Activated naive CD4-positive, alpha-beta T cell treated with anti-CD3 and anti-CD28 coated beads, Interleukin-2, amount 50 U/mL, for 72 hours (primary cell): ENCODE measurements at regions not wholly inside any gene's neighbourhood (a gene's known extent, or its start where the extent isn't known, plus 50 kb on each side); places are given as distances from the start of the nearest gene placed in this dataset.
"Not testable (repeated sequence)": the region's sequence is repeated elsewhere in the genome, so short reads cannot be mapped to it uniquely, and the experiment has no call there.

Source experiments
- ATAC-seq, 2 donors: fragments of 150-1000 bp; cut with Tn5 transposase; 2 replicates each; pipeline ENCODE4 v1.10.0; 2021; ENCODE audit warnings: mild to moderate bottlenecking in 2 of 2, moderate library complexity in 2 of 2
- DNase-seq, 2 donors: peaks; one replicate each; pipeline ENCODE4 v3.0.0; 2021 to 2022; ENCODE audit warnings: low spot score in 2 of 2
- H3K27ac Mint-ChIP-seq, 2 donors: one replicate each; pipeline ENCODE4 v1.8.0; 2022; ENCODE audit warnings: mild to moderate bottlenecking in 2 of 2, mixed read lengths in 2 of 2
- H3K36me3 Mint-ChIP-seq, 2 donors: one replicate each; pipeline ENCODE4 v1.8.0; 2022; ENCODE audit warnings: mixed read lengths in 2 of 2
- H3K9me3 Mint-ChIP-seq, 2 donors: one replicate each; pipeline ENCODE4 v1.8.0; 2022; ENCODE audit warnings: mixed read lengths in 2 of 2

DNA sequence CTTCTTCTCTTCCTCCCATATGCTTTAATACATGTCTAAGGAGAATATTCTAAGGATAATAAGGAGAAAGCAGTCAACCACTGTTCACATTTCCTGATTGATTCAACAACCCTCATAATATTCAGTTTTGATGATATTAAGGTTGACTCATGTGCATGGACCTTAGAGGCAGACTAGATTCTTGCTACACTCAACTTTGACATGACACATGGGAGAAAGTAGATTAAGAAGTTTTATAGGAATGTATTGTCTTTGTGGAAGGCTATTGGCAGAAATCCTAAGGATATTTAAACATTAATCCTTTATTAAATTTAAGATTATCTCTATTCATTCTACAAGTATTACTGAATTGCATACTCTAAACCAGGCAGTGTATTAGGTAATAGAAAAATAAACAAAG is 309.1 kb upstream of the CYRIA start:
- H3K36me3 Mint-ChIP-seq = no peaks in the 10 kb centered on the region
- ATAC-seq (no peak), DNase-seq (no peak)
- H3K27ac Mint-ChIP-seq = no peak overlapping the region
- H3K9me3 Mint-ChIP-seq = peaks cover 3 to 9% of the 10 kb centered on the region in 2 donors

DNA sequence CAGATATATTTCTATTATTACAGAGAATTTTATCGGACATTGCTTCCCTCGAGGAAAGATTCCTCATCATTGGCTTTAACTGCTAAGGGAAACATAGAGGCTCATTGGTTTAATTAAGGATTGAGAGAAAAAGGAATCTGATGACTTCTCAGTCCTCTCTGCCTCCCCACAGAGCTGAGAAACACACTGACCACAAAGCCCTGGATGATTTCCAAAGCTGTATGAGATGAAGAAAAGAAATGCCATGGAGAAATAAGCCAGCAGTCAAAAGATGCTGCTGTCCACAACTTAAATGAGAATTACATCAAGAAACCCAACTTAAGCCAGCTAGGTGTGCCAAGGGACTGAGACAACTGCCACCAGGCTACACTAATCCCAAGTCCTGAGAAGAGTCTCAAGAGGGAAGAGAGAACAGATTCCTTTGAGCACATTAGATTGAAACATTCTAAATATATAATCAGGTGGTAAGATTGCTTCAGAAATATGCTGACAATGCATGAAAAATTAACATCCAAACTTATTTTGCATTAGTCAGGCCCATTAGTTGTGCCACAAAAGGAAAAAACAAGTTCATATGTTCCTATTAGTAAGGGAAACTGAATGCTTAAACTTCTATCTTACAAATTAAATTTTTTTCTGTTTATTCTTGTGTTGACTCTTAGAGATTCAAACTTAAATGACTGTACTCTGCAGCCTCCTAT is 308.1 kb upstream of the CYRIA start:
- no peak overlapping the region for H3K27ac Mint-ChIP-seq
- peaks cover 3 to 9% of the 10 kb centered on the region in 2 donors for H3K9me3 Mint-ChIP-seq
- no peaks in the 10 kb centered on the region for H3K36me3 Mint-ChIP-seq
- no peak for ATAC-seq
- DNase-seq = no peak

DNA sequence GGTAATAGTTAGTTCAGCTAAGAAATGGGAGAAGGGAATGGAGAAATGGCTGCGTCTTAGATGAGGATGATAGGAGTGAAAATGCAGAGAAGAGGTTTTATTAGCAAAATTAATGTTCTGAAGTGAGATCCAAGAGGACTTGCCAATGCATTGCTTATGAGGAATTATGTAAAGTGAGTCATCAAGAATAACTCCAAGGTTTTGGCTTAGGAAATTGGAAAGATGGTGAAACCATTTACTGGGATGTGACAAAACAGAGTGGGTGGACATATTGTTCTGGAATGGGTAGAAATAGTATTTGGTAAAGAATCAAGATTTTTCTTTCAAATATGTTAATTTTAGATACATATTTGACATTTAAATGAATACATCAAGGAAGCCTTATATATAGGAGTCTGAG is 306.6 kb upstream of the CYRIA start:
- H3K27ac Mint-ChIP-seq = no peak overlapping the region
- no peak for ATAC-seq
- H3K36me3 Mint-ChIP-seq = no peaks in the 10 kb centered on the region
- no peak for DNase-seq
- H3K9me3 Mint-ChIP-seq = peaks cover 5% of the 10 kb centered on the region in 2 donors

DNA sequence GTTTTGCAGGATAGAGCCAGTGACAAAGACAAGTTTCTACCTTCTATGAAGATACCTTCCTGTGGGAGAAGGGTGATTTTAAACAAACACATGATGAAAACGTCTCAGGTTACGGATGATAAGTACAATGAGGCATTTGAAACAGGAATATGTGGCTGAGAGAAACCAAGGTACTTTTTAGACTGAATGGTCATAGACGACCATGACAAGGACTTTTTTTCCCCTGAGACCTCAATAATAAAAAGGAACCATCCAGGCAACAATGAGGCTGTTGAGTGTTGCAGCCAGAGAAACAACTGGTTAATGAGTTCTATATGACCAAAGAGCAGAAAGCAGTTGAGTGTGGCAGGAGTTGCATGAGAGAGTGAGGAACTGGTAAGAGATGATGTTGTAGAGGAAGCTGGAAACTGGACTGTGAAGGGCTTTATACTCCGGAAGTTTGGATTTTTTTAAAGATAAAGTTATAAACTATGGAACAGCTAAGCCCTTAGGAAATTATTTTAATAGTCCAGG is 306.1 kb upstream of the CYRIA start:
- DNase-seq = no peak
- no peak for ATAC-seq
- H3K27ac Mint-ChIP-seq = no peak overlapping the region
- no peaks in the 10 kb centered on the region for H3K36me3 Mint-ChIP-seq
- H3K9me3 Mint-ChIP-seq = peaks cover 5 to 7% of the 10 kb centered on the region in 2 donors

DNA sequence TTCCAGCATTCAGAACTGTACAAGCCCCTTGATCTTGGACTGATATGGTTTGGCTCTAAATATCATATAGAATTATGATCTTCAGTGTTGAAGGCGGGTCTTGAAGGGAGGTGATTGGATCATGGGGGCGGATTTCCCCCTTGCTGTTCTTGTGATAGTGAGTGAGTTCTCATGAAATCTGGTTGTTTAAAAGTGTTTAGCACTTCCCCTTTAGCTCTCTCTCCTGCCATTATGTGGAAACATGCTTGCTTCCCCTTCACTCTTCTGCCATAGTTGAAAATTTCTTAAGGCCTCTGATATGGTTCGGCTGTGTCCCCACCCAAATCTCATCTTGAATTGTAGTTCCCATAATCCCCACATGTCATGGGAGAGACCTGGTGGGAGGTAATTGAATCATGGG is 305.3 kb upstream of the CYRIA start:
- H3K36me3 Mint-ChIP-seq, H3K9me3 Mint-ChIP-seq, H3K27ac Mint-ChIP-seq, ATAC-seq, DNase-seq: not testable (repeated sequence)

DNA sequence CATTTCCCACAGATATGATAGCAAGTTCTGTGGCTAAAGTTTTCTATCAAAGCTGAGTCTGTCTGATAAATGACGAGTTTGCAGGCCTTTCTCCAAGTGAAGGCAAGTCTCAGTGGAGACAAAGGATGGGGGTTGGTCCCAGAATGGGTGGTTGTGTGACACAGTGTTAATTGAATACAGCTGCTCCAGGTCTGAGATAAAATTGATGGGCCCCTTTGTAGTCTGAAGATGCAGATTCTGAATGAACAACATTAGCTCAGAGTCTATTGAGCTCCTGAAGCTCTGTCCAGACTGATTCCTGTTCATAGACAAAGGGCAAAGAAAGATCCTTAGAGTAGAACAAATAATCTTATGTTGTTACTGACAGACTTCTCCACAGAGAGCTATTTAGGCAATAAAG is 296.9 kb upstream of the CYRIA start:
- H3K9me3 Mint-ChIP-seq = peaks cover 8 to 9% of the 10 kb centered on the region in 2 donors
- no peak for ATAC-seq
- no peaks in the 10 kb centered on the region for H3K36me3 Mint-ChIP-seq
- H3K27ac Mint-ChIP-seq = no peak overlapping the region
- no peak for DNase-seq

DNA sequence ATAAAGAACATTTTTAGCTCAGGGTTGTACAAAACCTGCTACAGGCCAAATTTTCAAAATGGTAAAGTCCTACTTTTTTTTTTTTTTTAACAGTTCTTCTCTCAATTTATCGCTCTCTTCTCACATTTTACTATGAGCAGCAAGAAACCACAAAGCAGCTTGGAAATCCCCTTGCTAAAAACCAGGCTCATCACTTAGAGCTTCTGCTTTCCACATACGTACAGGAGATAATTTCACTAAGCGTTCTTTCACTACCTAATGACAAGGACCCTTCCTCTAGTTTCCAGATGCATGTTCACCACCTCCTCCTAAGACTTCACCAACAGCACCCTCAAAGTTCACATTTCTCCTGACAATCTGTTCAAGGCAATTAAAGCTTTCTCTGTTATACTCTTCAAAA is 294.9 kb upstream of the CYRIA start:
- ATAC-seq (no peak), DNase-seq (no peak)
- Mint-ChIP-seq H3K36me3 (no peaks in the 10 kb centered on the region), H3K9me3 (peaks cover 10 to 12% of the 10 kb centered on the region in 2 donors), H3K27ac (no peak overlapping the region)

DNA sequence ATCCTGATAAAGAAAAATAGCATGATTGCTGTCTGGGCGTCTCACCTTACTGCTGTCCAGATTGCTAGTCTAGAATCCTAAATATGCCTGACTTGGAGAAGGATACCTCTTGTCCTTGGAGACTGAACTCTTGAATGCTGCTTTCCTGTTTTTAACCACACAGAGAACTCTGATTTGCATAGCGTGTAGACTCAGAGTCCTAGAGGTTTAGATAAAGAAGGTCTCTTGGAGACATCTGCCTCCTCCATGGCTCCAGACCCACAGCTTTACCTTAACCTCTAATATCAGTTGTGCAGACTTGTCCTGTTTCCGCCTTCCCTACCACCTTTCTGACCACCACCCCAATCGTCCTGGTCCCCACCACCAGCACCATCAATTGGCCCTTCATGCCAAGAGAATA is 292.6 kb upstream of the CYRIA start:
- Mint-ChIP-seq H3K36me3 (no peaks in the 10 kb centered on the region), H3K9me3 (peaks cover 7 to 12% of the 10 kb centered on the region in 2 donors), H3K27ac (no peak overlapping the region)
- DNase-seq (no peak), ATAC-seq (no peak)

DNA sequence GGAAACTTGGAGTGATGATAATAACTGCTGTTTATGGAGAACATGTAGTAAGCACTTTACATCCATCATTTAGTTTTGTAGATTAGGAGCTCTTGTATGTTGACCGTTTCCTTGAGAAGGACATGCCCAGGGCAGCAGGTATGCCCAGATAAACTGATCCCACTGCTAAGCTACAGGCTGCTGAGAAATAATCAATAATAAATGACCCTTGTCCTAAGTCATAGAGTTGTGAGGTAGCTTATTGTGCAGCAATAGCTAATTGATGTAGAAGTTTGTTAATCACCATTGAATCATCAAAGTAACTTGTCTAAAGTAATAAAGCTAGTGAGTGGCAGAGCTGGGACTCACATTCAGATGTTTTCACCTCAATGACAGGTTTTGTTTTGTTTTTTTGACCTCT is 287.2 kb upstream of the CYRIA start:
- ATAC-seq (no peak), DNase-seq (no peak)
- Mint-ChIP-seq H3K9me3 (peaks cover 3 to 9% of the 10 kb centered on the region in 2 donors), H3K36me3 (peaks cover 0 to 1% of the 10 kb centered on the region in 2 donors), H3K27ac (no peak overlapping the region)

DNA sequence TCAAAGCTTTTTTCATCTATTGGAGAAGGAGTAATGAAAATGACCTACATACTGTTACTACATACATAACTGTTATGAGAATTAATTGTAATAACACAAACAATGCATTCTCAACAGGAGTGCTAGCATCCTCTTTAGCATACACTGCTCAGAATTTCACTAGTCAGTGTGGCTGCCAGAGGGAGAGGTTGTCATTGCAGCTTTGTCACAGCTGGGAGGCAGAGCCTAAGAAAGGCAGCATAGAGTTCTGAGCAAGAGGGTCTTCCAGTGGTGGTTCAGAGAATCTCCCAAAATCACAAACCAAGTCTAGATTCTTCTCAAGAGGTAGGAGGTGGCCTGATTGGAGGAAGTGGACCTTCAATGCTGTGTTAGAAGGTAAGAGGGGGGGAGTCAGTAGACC is 286.7 kb upstream of the CYRIA start:
- ATAC-seq = no peak
- DNase-seq = no peak
- Mint-ChIP-seq H3K27ac (no peak overlapping the region), H3K36me3 (peaks cover 0 to 5% of the 10 kb centered on the region in 2 donors), H3K9me3 (peaks cover 2 to 10% of the 10 kb centered on the region in 2 donors)

DNA sequence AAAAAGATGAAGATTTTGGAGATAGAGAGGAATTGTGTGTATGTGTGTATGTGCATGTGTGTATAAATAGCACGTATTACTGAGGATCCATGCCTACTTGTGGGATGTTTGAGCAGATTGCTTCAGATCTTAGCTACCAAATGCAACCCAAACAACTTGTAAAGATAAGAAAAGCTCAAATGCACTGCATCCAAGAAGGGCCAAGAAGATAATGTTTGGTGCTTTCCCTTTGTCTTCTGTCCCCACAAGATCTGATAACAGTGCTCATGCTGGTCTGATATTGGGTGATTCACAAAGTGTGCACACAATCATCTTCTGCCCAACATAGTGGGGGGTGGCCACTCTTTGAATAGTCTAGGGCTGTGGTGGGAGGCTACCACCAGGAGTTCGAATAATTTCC is 284.8 kb upstream of the CYRIA start:
- ATAC-seq (no peak), DNase-seq (no peak)
- Mint-ChIP-seq H3K27ac (no peak overlapping the region), H3K9me3 (peaks cover 0 to 8% of the 10 kb centered on the region in 2 donors), H3K36me3 (peaks cover 0 to 5% of the 10 kb centered on the region in 2 donors)

DNA sequence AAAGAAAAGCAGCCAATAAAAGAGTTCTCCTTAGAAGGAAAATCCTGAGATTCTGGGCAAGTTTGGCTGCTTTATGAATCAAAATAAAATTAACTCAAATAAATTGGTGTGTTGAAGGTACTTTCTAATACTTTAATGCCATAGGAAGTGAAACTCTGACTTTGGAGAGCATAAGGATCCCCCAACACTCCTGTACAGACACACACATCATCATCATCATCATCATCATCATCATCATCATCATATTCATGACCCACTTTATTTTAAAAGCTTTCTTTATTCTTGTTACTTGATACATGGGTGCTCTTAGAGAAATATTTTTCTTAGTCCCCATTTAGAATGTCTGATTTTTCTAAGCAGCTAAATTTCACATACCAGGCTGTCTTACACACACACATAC is 283.1 kb upstream of the CYRIA start:
- H3K27ac Mint-ChIP-seq = no peak overlapping the region
- ATAC-seq (no peak), DNase-seq (no peak)
- H3K36me3 Mint-ChIP-seq = peaks cover 0 to 5% of the 10 kb centered on the region in 2 donors
- H3K9me3 Mint-ChIP-seq = peaks cover 0 to 8% of the 10 kb centered on the region in 2 donors

DNA sequence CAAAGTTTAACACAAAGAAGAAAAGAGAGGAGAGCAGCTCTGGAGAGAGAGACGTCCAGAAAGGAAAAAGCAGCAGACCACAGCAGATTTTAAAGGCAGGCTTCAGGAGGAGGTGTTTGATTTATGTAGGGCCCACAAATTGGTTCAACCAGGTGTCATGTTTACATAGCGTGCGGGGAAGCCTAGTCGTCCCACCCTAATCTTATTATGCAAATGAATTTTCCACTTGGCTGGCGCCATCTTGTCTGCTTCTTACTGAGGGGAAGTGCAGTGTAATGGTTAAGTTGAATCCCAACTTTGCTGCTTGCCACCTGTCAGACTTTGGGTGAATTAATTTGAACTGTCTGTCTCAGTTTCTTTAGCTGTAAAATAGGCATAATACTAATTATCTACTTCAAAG is 282.4 kb upstream of the CYRIA start:
- Mint-ChIP-seq H3K9me3 (peaks cover 0 to 8% of the 10 kb centered on the region in 2 donors), H3K27ac (no peak overlapping the region), H3K36me3 (peaks cover 0 to 5% of the 10 kb centered on the region in 2 donors)
- no peak for DNase-seq
- no peak for ATAC-seq

DNA sequence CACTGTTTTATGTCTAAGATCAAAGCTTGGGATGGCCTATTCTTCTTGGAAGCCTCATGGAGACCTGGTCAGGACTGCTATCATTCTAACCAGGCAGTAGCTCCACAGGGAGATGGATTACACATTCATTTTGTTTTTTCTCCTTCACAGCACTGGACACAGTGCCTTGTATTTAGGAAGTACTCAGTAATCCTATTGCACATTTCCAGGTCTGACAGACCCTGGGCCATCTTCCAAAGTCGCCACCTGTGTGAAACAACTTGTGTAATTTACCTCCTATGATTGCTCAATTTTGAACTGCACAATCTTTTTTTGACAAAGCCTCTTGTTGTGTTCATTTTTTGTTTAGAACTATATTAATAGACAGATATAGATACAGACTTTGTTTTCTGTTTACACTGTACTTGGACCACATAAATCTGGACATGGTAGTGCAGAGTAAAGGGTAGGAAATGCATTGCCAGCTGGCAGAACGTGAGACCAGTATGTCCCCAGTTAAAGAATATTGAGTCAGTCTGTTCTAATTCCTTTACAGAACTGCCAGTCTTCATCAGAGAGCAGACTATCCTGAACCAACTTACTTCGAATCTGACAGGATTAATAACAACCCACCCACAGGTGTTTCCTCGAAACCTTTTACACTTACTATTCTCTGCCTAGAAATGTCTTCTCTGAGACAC is 277.8 kb upstream of the CYRIA start:
- Mint-ChIP-seq H3K9me3 (peaks cover 9 to 23% of the 10 kb centered on the region in 2 donors), H3K27ac (no peak overlapping the region)

DNA sequence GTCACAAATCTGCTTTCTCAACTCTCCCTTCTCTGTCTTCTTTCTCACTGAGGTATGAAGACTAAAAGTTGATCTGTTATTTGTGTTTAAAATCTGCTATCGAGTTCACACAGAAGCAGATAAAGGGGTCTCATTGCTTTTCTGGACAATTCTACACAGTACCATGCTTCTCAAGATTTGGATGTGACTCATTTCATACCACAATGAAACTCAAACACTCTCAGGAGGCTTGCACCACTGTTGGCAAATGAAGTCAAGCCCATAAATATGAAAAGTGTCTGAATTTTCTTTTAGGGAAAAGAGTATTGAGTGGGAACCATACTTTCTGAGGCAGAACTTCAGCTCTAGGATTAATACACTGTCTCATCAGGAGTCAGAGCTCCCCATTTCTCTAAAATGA is 274.6 kb upstream of the CYRIA start:
- H3K9me3 Mint-ChIP-seq = peaks cover 9 to 15% of the 10 kb centered on the region in 2 donors
- ATAC-seq = no peak

More for the DNA sequence above, 277.8 kb upstream of the CYRIA start:
- ATAC-seq = no peak
- peaks cover 0 to 5% of the 10 kb centered on the region in 2 donors for H3K36me3 Mint-ChIP-seq
- no peak for DNase-seq

DNA sequence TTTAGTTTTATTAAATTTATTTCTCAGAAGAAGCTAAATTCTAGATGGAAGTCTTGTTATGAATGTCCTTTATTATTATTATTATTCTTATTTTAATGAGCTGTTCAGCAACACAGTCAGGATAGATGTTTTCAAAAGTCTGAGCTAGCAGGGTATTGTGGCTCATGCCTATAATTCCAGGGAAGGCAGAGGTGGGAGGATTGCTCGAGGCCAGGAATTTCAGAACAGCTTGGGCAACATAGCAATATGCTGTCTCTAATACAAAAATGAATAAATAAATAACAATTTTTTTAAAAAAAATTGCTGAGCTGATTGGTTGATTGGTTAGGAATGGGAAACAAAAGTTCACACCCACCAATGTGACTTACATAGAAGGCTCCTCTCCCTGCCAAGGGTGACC is 274.1 kb upstream of the CYRIA start:
- Mint-ChIP-seq H3K9me3 (peaks cover 9 to 15% of the 10 kb centered on the region in 2 donors), H3K36me3 (no peaks in the 10 kb centered on the region), H3K27ac (no peak overlapping the region)
- no peak for ATAC-seq
- no peak for DNase-seq

More for the DNA sequence above, 274.6 kb upstream of the CYRIA start:
- no peak for DNase-seq
- Mint-ChIP-seq H3K36me3 (no peaks in the 10 kb centered on the region), H3K27ac (no peak overlapping the region)

DNA sequence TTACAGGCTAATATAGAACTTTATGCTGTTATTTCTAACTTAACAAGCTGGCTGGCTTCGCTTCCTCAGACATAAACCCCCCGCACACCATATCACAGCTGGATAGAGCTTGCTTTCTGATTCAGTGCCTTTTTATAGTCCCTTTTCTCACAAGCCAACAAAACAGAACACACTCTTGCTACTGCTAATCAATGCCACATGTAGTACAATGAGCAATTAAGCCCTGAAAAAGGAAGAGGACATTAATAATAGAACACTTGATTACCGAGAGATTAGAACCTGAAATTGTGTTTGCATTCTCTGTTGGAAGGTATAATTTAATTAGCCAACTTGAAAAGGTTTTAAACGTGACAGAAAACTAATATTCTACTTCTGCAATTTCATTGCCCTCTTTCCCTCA is 267.7 kb upstream of the CYRIA start:
- H3K27ac Mint-ChIP-seq = no peak overlapping the region
- H3K36me3 Mint-ChIP-seq = no peaks in the 10 kb centered on the region
- ATAC-seq (no peak), DNase-seq (no peak)
- peaks cover 0 to 4% of the 10 kb centered on the region in 2 donors for H3K9me3 Mint-ChIP-seq

DNA sequence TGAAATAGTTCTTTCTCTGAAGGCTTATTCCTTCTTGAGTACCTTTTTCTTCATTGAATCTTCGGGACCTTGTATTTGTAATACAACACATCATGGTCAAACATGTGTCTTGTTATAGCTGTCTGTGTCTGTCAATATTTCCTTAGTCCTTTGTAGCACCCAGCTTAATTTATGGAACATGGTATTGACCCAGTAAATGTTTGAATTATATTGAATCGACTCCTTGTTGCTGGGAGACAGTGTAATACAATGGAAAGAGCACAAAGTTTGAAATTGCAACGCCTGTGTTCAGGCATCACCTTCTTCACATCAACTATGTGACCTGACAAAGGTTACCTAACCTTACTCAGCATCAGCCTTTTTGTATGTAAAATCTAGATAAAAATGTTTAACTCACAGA is 267.2 kb upstream of the CYRIA start:
- DNase-seq = no peak
- H3K9me3 Mint-ChIP-seq = peaks cover 0 to 4% of the 10 kb centered on the region in 2 donors
- H3K27ac Mint-ChIP-seq = no peak overlapping the region
- H3K36me3 Mint-ChIP-seq = no peaks in the 10 kb centered on the region
- ATAC-seq = no peak
